Stimulated activated CD8-positive, alpha-beta memory T cell treated with anti-CD3 and anti-CD28 coated beads, Interleukin-2, amount 100 ng/mL, for 1 hour (primary cell): ENCODE measurements at regions not wholly inside any gene's neighbourhood (a gene's known extent, or its start where the extent isn't known, plus 50 kb on each side); places are given as distances from the start of the nearest gene placed in this dataset.

ENCODE experiments used
- DNase-seq, 2 donors: peaks; one replicate each; pipeline ENCODE4 v3.0.0-alpha.2; 2020; ENCODE audit warnings: low read depth in 2 of 2

DNA sequence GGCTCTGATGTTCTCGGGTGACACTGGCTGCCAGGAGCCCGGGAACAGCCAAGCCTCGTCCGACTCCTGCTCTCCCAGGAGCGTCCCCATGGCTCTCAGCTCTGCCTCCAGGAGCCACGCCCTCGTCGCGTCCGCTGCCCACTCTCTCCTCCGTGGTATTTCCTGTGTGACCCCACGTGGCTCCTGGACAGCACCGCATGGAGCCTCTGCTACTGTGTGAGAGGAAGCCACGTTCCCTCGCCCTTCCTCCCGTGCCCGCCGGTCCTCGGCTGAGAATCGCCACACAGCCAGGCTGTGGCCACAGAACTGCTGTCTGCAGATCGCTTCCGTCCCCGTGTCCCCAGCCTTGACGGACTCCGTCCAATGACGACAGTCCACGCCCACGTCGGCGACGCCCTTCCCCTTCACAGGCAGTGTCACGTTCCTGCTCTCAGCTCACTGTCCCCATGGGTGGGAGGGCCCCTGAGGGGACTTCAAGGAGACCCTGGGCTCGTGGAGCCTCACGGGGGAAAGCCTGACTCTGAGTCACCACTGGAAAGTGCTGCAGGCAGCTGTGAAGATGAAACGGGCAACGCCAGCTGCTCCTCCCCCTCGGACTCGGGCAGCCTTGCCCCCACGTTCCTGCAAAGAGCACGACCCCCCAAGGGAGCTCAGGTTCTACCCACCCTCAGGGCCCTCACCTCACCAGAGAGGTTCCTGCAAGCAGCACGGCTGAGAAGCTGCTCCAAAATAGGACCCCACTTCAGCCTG is 458.5 kb downstream of the BRD1 start:
- no peak for DNase-seq

- no peak for DNase-seq
These were observed 459.3 kb downstream of the BRD1 start for GRCh38 chr22:49368221-49368975.

DNA sequence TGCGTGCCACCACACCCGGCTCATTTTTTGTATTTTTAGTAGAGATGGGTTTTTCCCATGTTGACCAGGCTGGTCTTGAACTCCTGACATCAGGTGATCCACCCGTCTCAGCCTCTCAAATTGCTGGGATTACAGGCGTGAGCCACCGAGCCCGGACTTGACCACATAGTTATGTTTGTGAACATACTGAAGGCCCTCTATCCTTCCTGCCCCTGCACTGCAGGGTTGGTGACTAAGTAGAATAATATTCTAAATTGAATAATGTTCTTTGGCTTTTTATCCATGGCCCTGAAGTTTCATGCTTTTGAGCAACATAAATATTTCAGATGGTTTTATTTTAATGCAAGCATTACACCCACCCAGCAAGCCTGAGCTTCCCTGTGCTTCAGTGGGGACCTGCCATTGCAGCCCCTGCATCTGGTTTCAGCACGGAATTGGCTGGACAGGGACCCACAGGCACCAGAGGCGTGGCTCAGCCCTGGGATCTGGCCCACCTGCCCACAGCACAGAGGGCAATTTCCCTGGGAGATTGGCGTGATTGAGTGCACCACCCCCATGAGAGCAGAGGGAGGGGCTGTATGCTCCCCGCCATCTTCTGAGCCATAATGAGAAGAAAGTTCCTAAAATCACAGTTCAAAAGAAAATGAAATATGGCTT is 460.5 kb downstream of the BRD1 start:
- no peak for DNase-seq

DNA sequence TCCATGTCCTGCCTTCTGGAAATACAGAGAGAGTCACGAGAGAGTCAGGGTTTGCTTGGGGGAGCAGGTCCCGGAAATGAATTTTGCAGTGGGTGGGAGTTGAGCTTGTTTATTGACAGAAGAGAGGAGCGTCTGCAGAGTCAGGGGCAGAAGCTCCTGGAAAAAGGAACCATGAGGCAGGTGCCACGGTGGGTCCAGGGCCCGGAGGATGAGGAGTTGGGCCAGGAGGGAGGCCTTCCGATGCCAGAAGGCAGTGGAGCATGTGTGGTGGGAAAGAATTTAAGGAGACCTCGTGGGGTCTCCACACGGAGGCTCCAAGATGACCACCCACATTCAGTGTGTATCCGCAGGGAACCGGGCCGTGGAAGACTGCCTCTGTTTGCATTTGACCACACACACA is 461.2 kb downstream of the BRD1 start:
- DNase-seq, result no peak

DNA sequence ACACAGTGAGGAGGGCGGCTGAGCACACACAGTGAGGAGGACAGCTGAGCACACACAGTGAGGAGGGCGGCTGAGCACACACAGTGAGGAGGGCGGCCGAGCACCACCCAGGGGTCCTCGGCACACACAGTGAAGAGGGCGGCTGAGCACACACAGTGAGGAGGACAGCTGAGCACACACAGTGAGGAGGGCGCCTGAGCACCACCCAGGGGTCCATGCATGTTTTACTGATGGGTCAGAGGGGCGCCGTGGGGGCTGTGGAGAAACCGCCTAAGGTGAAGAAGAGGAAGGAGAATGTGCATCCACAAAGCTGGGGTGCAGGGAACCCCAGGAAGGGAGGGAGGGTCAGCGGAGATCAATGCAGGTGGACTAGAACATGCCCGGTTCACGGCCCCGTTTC is 461.8 kb downstream of the BRD1 start:
- DNase-seq, result no peak

GRCh38 chr22:49365191-49365837 is 462.4 kb downstream of the BRD1 start:
- no peak for DNase-seq

GRCh38 chr22:49364398-49364797 is 463.3 kb downstream of the BRD1 start:
- no peak for DNase-seq

DNA sequence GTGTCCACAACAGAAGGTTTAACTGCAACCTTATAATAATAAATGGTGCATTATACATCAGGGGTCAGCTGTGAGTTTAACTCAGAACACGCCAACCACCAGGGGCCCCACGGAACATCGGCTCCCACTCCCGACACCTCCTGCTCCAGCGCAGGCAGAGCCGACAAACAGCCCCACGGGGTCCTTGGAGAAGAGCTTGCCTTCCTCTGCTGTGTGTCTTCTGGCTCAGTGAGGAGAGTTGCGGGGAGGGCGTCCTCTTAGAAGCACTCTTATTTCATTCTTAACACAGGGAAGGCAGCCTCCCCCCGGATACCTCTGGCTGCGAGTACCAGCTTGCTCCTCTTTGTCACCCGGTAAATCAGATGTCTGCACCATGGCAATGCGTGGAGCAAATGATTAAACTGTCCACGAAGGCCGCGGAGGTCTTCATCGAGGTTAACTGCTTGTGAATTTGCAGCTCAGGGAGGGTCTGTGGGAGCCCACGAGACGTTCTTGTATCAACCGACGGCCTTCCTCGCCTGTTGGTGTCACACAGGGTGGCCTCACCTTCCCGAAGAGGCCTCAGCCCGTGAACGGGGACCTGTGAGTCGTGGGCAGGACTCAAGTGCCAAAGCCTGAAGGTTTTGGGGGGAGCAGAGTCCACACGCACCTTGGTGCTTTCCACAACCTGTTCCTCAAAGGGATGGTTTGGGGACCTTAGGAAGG is 464.0 kb downstream of the BRD1 start:
- no peak for DNase-seq

DNA sequence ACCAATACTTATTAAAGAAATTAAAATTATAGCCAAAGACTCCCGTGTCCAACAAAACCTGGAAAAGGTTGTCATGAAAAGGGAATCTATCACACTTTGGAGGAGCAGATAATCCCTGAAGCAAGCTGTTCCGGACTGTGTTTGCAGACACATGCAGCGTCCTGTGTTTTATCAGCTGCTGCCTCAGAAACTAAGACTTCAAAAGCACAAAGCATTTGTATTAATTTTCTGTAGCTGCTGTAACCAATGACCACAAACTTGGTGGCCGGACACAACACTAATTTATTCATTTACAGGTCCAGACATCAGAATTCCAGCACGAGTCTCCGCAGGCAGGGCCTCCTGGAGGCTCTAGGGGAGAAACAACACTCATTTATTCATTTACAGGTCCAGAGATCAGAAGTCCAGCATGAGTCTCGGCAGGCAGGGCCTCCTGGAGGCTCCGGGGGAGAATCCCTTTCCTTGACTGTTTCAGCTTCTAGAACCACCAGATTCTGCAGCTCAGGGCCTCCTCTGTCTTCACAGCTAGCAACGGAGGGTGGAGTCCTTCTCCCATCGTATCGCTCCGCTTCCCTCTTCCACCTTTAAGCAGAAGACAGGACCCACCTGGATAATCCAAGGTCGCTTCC is 465.3 kb downstream of the BRD1 start:
- no peak for DNase-seq

DNA sequence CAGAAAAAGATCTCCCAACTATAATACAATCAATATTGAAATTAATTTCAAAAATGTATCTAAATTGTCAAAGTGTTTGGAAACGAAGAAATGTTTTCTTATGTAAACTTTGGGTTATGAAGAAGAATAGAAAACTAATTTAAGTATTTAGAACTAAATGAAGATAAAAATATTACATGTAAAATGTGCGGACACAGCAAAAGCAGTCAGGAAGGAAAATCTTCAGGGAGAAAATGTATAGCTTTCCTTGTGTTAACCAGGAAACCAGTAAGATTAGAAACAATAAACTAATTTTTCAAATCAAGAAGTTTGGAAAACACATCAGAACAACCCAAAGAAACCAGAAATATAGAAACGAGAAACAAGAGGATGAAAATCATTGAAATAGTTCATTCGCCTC is 466.5 kb downstream of the BRD1 start:
- no peak for DNase-seq

DNA sequence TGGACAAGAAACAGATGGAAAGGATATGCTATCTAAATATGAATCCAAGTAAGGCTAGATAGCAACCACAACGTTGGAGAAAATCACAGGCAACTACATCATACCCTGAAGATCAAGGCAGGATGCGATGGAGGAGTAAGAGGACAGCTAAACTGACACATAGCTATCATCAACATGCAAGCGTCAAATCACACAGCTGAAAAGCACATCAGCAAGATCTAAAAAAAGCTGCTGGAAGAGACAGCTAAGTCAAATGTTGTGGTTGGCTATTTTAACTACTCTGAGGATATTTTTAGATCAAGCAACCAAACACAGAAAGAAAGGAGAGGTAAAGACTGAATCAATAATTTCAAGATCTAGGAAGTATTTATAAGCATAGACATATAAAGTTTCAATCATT is 466.9 kb downstream of the BRD1 start:
- no peak for DNase-seq

GRCh38 chr22:49359076-49359475 is 468.6 kb downstream of the BRD1 start:
- DNase-seq, result no peak

DNA sequence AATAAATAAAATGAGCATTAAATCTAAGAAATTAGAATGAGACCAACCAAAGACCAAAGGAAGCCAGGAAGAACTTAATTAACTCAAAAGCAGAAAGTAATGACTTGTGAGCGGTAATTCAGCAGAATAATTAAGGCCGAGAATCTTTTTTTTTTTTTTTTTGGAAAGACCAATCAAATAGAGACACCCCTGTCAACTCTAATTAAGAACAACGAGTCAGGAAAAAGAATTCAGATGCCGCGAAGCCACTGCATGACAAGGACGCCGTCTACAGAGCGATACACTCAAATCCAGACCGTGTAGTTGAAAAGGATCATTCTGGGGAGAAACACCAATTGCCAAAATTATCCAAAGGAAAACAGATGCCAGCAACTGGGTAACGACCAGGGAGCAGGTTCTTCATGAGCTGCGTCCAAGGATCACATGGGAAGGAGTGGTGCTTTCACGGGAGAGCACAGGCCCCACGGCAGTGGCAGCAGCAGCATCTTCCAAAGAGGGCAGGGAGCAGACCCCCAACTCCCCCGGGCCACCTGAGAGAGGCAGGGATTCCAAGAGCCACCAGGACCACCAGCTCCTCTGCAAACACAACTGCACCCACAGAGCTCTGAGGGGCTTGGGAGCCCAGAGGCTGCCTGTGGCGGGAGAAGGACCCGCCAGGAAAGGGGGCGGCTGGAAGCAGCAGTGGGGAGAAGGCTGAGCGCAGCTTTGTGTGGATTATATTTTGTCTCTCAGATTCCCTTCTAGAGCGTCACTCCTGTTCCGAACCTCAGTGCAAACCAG is 469.8 kb downstream of the BRD1 start:
- DNase-seq, result no peak

- no peak for DNase-seq
These were observed 471.2 kb downstream of the BRD1 start for GRCh38 chr22:49356428-49356827.

DNA sequence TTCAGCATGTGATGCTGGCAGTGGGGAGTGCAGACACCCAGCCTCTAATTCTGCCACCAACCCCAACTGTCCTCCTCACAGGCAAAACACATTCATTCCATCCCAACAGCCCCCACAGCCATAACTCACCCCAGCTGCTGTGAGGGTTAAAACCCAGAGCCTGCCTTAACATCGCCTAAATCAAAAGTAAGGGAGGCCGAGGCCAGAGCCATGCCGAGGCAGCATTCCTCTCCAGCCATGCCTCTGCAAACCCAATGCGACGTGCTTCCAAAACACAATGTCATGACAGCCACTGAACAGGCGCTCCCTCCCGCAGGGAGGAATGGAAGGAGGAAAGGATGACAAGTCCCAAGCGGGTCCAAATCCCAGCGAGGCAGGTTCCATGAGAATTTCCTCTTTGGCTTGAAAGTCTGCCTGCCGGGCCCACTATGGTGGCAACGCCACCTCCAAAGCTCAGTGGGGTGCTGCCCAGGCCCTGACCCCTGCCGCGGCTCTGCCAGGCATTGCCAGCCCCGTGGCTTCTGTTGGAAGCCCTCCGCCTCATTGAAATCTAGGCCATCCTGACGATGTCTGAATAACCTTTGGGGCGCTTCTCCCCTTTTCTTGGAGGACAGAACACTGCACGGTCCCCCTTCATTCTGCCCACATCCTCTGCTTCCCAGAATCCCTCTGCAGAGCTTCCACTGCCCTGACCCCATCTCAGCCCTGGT is 472.3 kb downstream of the BRD1 start:
- no peak for DNase-seq

GRCh38 chr22:49354516-49355210 is 473.0 kb downstream of the BRD1 start:
- no peak for DNase-seq

GRCh38 chr22:49353235-49353634 is 474.4 kb downstream of the BRD1 start:
- no peak for DNase-seq

DNA sequence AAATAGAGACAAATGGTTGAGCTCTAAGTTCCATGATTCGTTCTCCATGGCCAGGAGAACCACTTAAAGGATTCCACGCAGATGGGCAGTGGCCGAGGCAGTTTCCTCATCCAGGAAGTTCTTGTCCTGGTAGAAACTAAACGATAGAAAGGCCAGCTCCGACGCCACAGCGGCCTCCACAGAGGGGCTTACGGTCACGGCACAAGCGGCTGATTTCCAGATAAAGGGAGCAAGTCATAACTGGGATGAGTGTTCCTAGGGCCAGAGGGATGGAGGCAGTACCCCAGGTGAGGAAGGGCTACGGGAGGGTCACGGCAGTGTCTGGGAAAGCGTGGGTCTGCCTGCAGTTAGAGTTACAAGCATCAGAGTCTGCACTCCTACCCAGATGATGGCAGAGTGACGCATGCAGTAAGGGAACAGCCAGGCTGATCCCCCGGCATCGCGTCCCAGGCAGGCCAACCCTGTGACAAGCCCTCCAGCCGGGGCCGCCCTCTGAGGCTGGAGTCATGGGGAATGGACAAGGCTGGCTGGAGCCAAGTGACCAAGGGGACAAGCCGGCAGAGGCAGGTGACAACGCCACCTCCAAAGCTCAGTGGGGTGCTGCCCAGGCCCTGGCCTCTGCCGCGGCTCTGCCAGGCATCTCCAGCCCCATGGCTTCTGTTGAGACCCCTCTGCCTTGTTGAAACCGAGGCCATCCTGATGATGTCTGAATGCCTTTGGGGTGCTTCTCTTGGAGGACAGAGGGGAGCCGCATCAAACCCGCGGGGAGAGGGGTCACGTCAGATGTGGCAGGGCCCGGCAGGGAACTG is 475.1 kb downstream of the BRD1 start:
- no peak for DNase-seq
